HG03159 (cell line): ENCODE measurements at regions not wholly inside any gene's neighbourhood (a gene's known extent, or its start where the extent isn't known, plus 50 kb on each side); places are given as distances from the start of the nearest gene placed in this dataset.

Experiments used
- ATAC-seq: cut with Tn5 transposase; IDR thresholded peaks from one replicate; pipeline ENCODE4 v1.9.1; 2021; ENCODE audit warnings: mild to moderate bottlenecking, moderate library complexity; ENCODE audit not compliant: unreplicated experiment

- ATAC-seq = no peak
Observed at GRCh38 chr6:134469702-134470456, 152.0 kb upstream of the SGK1 start.

DNA sequence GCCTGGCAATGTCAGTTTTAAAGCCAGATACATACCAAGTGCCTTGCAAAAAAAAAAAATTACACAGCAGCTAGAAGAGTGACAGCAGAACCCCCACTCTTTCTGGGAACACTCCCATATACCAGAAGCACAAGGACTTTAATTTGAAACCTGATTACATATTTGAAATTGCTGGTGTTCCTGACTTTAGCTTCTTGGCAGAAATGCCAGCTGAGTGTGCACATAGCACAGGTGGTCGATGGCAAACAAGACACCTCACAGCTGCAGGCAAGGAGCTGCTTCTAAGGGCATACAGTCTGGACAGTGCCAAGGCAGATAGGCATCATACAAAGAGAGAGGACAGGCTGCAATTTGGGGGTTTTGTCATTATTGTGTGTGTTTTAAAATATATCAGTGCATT lies 150.7 kb upstream of the SGK1 start:
- no peak for ATAC-seq

DNA sequence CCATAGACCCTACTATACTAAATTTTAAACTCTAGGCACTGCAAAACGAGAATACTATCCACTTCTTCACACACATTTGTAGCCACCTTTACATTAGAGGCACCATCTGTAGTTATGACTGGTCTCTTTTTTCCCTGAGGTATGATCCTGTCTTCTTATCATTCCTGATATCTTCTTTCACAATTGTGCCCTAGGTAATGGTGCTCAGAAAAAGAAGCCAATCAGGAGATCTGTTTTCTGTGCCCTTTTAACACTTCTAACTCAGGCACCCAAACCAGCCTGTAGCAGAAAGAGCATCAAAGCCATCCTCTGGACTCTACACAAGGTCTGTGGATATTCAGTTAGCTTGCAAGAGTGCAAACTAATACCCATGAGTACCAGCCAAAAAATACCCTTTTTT lies 149.7 kb upstream of the SGK1 start:
- ATAC-seq = no peak

- ATAC-seq = no peak
Observed at GRCh38 chr6:134466771-134467525, 149.0 kb upstream of the SGK1 start.

DNA sequence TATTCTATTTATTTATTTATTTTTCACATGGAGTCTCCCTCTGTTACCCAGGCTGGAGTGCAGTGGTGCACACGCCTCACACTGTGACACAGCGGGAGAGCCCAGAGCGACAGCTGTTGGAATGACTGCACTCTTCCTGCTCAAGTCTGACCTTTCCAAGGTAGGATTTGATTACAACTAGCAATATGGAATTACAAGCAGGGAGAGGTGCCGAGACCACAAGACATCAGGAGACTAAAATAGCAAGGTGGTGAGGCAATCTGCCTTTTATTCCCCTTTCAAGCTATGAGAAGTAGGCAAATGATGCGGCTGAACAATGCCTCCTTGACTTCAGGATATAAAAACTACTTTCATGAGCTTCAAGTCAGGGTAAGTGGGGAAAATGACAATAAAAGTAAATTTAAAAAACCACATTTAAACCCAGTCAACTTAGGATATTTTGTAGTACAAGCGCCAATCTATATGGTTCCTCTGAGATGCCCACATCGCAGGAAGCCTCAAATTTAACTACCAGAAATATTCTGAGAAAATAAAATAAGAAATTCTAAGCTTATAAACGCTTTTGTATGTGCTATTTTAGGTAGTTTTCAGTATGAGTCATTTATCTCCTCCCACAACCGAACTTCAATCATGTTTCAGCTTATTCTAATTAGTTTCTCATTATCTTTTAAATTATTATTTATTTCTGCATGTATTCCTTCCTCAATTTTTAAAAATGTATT lies 146.9 kb upstream of the SGK1 start:
- ATAC-seq = no peak

GRCh38 chr6:134458857-134459657 lies 141.1 kb upstream of the SGK1 start:
- no peak for ATAC-seq

GRCh38 chr6:134457941-134458340 lies 140.0 kb upstream of the SGK1 start:
- no peak for ATAC-seq

- ATAC-seq = no peak
Observed at GRCh38 chr6:134456226-134456625, 138.3 kb upstream of the SGK1 start.

DNA sequence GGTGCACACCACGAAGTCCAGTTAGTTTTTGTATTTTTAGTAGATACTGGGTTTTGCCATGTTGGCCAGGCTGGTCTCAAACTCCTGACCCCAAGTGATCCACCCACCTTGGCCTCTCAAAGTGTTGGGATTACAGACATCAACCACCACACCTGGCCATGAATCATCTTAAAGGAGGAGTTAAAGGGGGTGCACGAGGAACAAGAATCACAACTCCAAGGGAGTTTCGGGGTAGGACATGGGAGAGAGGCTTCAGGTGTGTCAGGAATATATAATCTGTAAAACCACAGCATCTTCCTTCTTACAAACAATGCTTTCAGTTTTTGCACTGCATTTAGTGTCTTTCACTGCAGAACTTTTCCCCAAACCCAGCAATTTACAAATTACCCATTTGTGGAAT lies 137.4 kb upstream of the SGK1 start:
- ATAC-seq = no peak

- no peak for ATAC-seq
Observed at GRCh38 chr6:134454794-134455193, 136.9 kb upstream of the SGK1 start.

- ATAC-seq = no peak
Observed at GRCh38 chr6:134453792-134454510, 136.0 kb upstream of the SGK1 start.

- no peak for ATAC-seq
Observed at GRCh38 chr6:134452906-134453305, 135.0 kb upstream of the SGK1 start.

- ATAC-seq = no peak
Observed at GRCh38 chr6:134451529-134451928, 133.6 kb upstream of the SGK1 start.

- ATAC-seq = no peak
Observed at GRCh38 chr6:134449781-134450180, 131.9 kb upstream of the SGK1 start.

GRCh38 chr6:134449004-134449403 lies 131.1 kb upstream of the SGK1 start:
- ATAC-seq = no peak

DNA sequence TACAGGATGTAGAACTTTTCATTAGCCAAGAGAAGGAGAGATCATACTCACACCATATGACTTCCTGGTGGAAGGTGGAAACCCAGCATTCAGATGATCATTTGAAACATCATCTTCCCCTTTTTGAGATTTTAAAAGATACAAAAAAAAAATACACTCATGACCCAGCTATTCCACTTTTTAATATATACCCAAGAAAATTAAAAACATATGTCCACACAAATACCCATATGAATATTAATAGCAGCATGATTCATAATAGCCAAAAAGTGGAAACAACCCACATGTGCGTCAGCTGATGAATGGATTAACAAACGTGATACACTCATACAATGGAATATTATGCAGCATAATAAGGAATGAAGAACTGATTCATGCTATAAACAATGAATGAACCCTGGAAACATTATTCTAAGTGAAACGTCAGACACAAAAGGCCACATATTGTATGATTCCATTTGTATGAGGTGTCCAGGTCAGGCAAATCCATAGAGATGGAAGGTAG lies 130.0 kb upstream of the SGK1 start:
- ATAC-seq = no peak

- ATAC-seq = no peak
Observed at GRCh38 chr6:134447423-134447822, 129.5 kb upstream of the SGK1 start.

GRCh38 chr6:134446896-134447295 lies 129.0 kb upstream of the SGK1 start:
- no peak for ATAC-seq

- ATAC-seq = no peak
Observed at GRCh38 chr6:134446218-134446848, 128.4 kb upstream of the SGK1 start.

GRCh38 chr6:134443009-134443408 lies 125.1 kb upstream of the SGK1 start:
- no peak for ATAC-seq
